Prostate gland (tissue), 2 donors: ENCODE measurements at regions not wholly inside any gene's neighbourhood (a gene's known extent, or its start where the extent isn't known, plus 50 kb on each side); places are given as distances from the start of the nearest gene placed in this dataset.

ENCODE experiments used
- POLR2A ChIP-seq: fragments of 450-650 bp; IDR thresholded peaks from one replicate; pipeline ENCODE4 v1.6.1; 2016; ENCODE audit warnings: antibody characterized with exemption, mild to moderate bottlenecking
- POLR2AphosphoS5 ChIP-seq: sonication (generic); formaldehyde crosslinking; IDR thresholded peaks from one replicate; pipeline ENCODE4 v1.6.1; 2017; ENCODE audit warnings: antibody characterized with exemption
- TF ChIP-seq, protein P1 (sequence below), 4 experiments: fragments of 200-600 bp in 2 of 4; fragments of 450-650 bp in 2 of 4; sonication (generic) in 2 of 4; IDR thresholded peaks; 1 replicate in 3 of 4; 2 replicates in 1 of 4; pipeline ENCODE4 v1.5.1; 2016 to 2019; ENCODE audit warnings: antibody characterized with exemption in 4 of 4, mild to moderate bottlenecking in 2 of 4, moderate library complexity in 2 of 4

- TF ChIP-seq, protein P1, sequence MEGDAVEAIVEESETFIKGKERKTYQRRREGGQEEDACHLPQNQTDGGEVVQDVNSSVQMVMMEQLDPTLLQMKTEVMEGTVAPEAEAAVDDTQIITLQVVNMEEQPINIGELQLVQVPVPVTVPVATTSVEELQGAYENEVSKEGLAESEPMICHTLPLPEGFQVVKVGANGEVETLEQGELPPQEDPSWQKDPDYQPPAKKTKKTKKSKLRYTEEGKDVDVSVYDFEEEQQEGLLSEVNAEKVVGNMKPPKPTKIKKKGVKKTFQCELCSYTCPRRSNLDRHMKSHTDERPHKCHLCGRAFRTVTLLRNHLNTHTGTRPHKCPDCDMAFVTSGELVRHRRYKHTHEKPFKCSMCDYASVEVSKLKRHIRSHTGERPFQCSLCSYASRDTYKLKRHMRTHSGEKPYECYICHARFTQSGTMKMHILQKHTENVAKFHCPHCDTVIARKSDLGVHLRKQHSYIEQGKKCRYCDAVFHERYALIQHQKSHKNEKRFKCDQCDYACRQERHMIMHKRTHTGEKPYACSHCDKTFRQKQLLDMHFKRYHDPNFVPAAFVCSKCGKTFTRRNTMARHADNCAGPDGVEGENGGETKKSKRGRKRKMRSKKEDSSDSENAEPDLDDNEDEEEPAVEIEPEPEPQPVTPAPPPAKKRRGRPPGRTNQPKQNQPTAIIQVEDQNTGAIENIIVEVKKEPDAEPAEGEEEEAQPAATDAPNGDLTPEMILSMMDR (IDR thresholded peaks at IDR 0.05) = no peak
- TF ChIP-seq POLR2A (no peak), POLR2AphosphoS5 (no peak)
These were observed 76.8 kb downstream of the IRX5 start for GRCh38 chr16:55007504-55007903.
